Small intestine (tissue), 7 donors: ENCODE measurements at regions not wholly inside any gene's neighbourhood (a gene's known extent, or its start where the extent isn't known, plus 50 kb on each side); places are given as distances from the start of the nearest gene placed in this dataset.

ENCODE experiments used
- DNase-seq, 2 donors: peaks; one replicate each; pipeline versions ENCODE4 v3.0.0 to v3.0.0-alpha.2; 2013
- FAIRE-seq: peaks from 2 replicates; lab custom pipeline; 2012; peaks lifted over from hg19 to GRCh38; lab: Jason Lieb, UNC
- H3K27ac ChIP-seq, 3 donors: one replicate each; pipeline ENCODE4 v1.5.1; 2013; ENCODE audit warnings: low read length in 2 of 3, mild to moderate bottlenecking in 2 of 3, control low read depth in 1 of 3, inconsistent platforms in 1 of 3, low read depth in 1 of 3, moderate library complexity in 1 of 3
- H3K27me3 ChIP-seq, 3 donors: one replicate each; pipeline ENCODE4 v1.6.1; 2013; ENCODE audit warnings: low read length in 3 of 3, inconsistent platforms in 1 of 3; ENCODE audit not compliant: control insufficient read depth in 3 of 3, insufficient read depth in 3 of 3
- H3K36me3 ChIP-seq, 3 donors: one replicate each; pipeline ENCODE4 v1.6.1; 2013; ENCODE audit warnings: low read length in 3 of 3, inconsistent platforms in 1 of 3, low read depth in 1 of 3, mild to moderate bottlenecking in 1 of 3, moderate library complexity in 1 of 3; ENCODE audit not compliant: control insufficient read depth in 3 of 3, insufficient read depth in 2 of 3
- H3K4me1 ChIP-seq, 3 donors: one replicate each; pipeline ENCODE4 v1.6.1; 2013; ENCODE audit warnings: low read length in 2 of 3, inconsistent platforms in 1 of 3, low read depth in 1 of 3, mild to moderate bottlenecking in 1 of 3, moderate library complexity in 1 of 3; ENCODE audit not compliant: control insufficient read depth in 3 of 3, insufficient read depth in 2 of 3
- H3K4me3 ChIP-seq, 3 donors: one replicate each; pipeline ENCODE4 v1.5.1; 2013; ENCODE audit warnings: low read length in 3 of 3, control low read depth in 1 of 3, inconsistent platforms in 1 of 3, low read depth in 1 of 3, mild to moderate bottlenecking in 1 of 3, moderate library complexity in 1 of 3
- H3K9me3 ChIP-seq, 2 donors: one replicate each; pipeline ENCODE4 v1.6.1; 2013; ENCODE audit warnings: low read depth in 1 of 2, low read length in 1 of 2; ENCODE audit not compliant: control insufficient read depth in 2 of 2, insufficient read depth in 1 of 2
- WGBS, 3 donors: extraction: QIAGEN DNeasy Blood & Tissue Kit; methylation state at CpG; one replicate each; pipeline ENCODE4 v1.1.7; 2013; 5-methylcytosine and 5-hydroxymethylcytosine counted together
- donor health status: healthy with polysubstance abuse.
- donor health status: control.
- donor health status: control.
- donor health status: Bipolar disorder and iron deficiency.
- donor health status: healthy.

DNA sequence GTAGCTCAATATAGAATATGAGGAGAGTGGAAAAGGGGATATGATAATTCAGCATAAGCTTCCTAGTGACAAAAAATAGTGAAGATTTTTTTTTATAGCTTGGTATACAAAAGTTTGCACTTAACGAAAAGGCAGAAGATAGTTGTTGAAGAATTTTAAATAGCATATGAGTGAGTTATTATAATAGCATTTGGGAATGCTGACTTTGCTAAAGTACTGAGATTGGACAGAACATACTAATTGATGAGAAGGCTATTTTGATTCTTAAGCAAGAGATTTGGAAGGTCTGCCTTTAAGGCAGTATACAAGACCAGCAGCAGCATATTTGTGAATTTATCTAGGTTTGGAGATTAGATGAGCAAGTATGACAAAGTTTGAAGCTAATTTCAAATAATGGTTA is 600.9 kb upstream of the POT1 start:
- no peaks in the 10 kb centered on the region for H3K4me1 ChIP-seq
- FAIRE-seq (no peak), DNase-seq (no peak)
- no peak overlapping the region for H3K27ac ChIP-seq
- no peaks in the 10 kb centered on the region for H3K9me3 ChIP-seq
- H3K27me3 ChIP-seq = no peaks in the 10 kb centered on the region
- no peak overlapping the region for H3K4me3 ChIP-seq
- no peaks in the 10 kb centered on the region for H3K36me3 ChIP-seq
- WGBS, 3 donors = 77 to 87% (median 81%) methylated on average over 1 of the region's 1 CpG

DNA sequence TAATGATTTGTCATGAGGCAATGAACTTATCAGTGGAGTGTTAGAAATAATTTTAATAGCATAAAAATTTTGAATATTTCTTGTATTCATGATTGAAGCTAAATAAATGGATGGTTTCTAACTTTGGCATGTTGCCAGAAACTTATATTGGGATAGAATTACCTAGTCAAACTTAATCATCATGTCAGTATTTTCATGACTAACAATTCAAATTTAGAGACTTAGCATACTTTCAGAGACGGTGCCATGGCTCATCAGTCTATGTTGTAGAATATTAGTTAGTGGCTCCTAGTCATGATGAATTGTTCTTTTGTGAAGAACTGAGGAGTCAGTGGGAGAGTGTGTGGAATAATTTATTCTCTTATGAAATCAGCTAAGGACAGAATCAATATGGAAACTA is 599.6 kb upstream of the POT1 start:
- Histone ChIP-seq H3K27me3 (no peaks in the 10 kb centered on the region), H3K4me3 (no peak overlapping the region), H3K27ac (no peak overlapping the region), H3K36me3 (no peaks in the 10 kb centered on the region), H3K4me1 (no peaks in the 10 kb centered on the region), H3K9me3 (no peaks in the 10 kb centered on the region)
- FAIRE-seq (no peak), DNase-seq (no peak)
- WGBS, 3 donors = 73 to 89% (median 78%) methylated on average over 1 of the region's 1 CpG

DNA sequence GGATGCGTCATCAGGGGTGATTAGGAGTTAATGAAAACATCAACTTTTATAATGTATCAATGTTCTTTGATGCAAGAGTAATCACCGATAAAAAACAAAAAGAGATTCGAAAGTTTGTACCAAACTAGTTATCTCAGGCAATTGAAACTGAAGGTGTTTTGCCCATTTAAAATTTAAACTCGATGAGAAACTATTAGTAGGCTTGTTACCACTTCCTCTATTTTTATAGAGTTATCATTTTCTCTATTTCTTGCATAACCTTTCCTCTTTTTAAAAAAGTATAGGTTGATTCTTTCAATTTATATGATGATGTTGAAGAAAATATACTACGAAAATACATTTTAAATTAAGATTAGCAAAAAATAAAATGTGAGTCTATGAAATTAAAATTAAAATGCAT is 597.3 kb upstream of the POT1 start:
- H3K27ac ChIP-seq = no peak overlapping the region
- DNase-seq = no peak
- 77 to 86% (median 83%) methylated on average over 5 of the region's 5 CpGs for WGBS, 3 donors
- no peaks in the 10 kb centered on the region for H3K9me3 ChIP-seq
- H3K4me1 ChIP-seq = no peaks in the 10 kb centered on the region
- no peaks in the 10 kb centered on the region for H3K27me3 ChIP-seq
- FAIRE-seq = no peak
- H3K36me3 ChIP-seq = no peaks in the 10 kb centered on the region
- H3K4me3 ChIP-seq = no peak overlapping the region

DNA sequence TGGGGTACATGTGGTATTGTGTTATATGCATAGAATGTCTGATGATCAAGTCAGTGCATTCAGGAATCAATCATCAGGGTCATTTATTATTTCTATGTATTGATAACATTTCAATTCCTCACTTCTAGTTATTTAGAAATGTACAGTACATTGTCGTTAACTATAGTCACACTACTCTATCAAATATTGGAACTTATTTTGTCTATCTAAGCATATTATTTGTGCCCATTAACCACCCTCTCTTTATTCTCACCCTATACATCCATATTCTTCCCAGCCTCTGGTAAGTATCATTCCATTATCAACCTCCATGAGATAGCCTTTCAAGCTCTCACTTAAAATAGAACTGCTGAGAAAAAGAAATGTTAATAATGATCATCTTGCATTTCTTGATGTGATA is 596.5 kb upstream of the POT1 start:
- DNase-seq (no peak), FAIRE-seq (no peak)
- H3K4me3 ChIP-seq = no peak overlapping the region
- 86 to 93% (median 87%) methylated on average over 1 of the region's 1 CpG for WGBS, 3 donors
- no peaks in the 10 kb centered on the region for H3K9me3 ChIP-seq
- no peaks in the 10 kb centered on the region for H3K4me1 ChIP-seq
- H3K27ac ChIP-seq = no peak overlapping the region
- no peaks in the 10 kb centered on the region for H3K36me3 ChIP-seq
- no peaks in the 10 kb centered on the region for H3K27me3 ChIP-seq

DNA sequence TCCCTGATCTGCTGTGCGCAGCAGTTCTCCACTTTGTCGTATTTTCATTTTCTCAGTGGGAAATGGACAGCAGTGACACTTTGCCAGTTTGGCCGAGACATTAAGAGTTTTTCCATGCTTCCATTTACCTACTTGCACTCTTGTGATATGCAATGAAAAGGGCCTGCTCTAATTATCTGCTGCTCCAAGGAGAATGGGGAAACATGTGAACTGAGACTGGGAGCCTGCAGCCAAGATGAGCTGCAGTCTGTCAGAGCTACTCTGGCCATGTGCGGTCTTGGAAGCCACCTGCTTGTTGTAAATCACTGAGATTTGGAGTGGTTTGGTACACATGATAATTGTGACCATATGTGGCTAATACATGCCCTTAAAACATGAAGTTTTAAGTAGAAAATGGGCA is 586.6 kb upstream of the POT1 start:
- H3K4me3 ChIP-seq = no peak overlapping the region
- no peaks in the 10 kb centered on the region for H3K4me1 ChIP-seq
- H3K27ac ChIP-seq = no peak overlapping the region
- H3K36me3 ChIP-seq = no peaks in the 10 kb centered on the region
- no peaks in the 10 kb centered on the region for H3K27me3 ChIP-seq
- 71 to 85% (median 78%) methylated on average over 4 of the region's 4 CpGs for WGBS, 3 donors
- DNase-seq (no peak), FAIRE-seq (no peak)
- H3K9me3 ChIP-seq = no peaks in the 10 kb centered on the region

DNA sequence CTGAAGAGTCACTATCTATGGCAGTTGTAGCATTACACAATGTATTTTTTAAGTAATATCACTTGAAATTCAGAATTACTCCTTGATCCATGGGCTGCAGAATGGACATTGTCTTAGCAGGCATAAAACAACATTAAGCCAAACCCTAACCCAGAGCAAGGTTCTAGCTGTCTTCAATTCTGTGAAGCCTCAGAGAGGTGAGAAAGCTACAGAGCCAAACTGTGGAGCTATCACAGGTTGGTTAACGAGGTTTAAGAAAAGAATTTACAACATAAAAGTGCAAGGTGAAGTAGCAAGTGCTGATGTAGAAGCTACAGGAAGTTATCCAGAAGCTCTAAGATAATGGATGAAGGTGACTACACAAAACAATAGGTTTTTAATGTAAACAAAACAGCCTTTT is 582.7 kb upstream of the POT1 start:
- H3K27ac ChIP-seq = no peak overlapping the region
- FAIRE-seq = no peak
- H3K4me3 ChIP-seq = no peak overlapping the region
- no peaks in the 10 kb centered on the region for H3K27me3 ChIP-seq
- 48 to 86% (median 53%) methylated on average over 1 of the region's 1 CpG for WGBS, 3 donors
- DNase-seq = no peak
- no peaks in the 10 kb centered on the region for H3K9me3 ChIP-seq
- H3K36me3 ChIP-seq = no peaks in the 10 kb centered on the region
- no peaks in the 10 kb centered on the region for H3K4me1 ChIP-seq

DNA sequence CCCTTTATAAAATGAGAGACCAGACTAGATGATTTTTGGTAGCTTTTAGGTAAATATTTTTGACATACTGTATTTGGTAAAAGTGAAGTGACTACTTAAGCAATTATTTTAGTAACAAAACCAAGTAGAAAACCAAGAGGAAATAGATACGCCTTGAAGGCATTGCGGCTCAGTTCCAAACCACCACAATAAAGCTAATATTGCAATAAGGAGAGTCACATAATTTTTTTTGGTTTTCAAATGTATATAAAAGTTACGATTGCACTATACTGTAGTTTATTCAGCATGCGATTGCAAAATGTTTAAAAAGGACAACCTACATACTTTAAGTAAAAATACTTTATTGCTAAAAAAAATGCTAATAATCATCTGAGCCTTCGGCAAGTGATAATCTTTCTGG is 581.7 kb upstream of the POT1 start:
- H3K9me3 ChIP-seq = no peaks in the 10 kb centered on the region
- no peaks in the 10 kb centered on the region for H3K27me3 ChIP-seq
- H3K27ac ChIP-seq = no peak overlapping the region
- FAIRE-seq = no peak
- H3K4me1 ChIP-seq = no peaks in the 10 kb centered on the region
- 91 to 93% (median 92%) methylated on average over 5 of the region's 5 CpGs for WGBS, 3 donors
- no peak overlapping the region for H3K4me3 ChIP-seq
- H3K36me3 ChIP-seq = no peaks in the 10 kb centered on the region
- no peak for DNase-seq

DNA sequence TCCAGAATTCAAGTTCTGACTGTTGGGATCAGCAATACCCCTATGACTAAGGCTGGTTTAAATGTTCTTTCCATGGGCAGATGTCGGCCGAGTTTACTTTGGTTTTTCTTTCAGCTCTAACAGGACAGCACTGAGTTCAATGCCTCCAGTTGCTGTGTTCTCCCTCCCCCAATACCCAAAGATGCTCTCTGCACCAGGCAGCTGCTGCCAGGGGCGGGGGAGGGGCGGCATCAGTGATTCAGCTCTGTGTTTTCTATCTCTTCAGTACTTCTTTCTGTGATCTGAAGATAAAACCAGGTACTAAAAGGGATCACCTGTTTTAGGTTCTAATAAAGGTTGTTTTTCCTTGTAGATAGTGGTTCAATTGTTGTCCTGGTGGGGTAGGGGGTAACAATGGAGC is 576.7 kb upstream of the POT1 start:
- no peak for FAIRE-seq
- DNase-seq = no peak
- Histone ChIP-seq H3K9me3 (no peaks in the 10 kb centered on the region), H3K27me3 (no peaks in the 10 kb centered on the region), H3K4me1 (no peaks in the 10 kb centered on the region), H3K36me3 (no peaks in the 10 kb centered on the region), H3K4me3 (no peak overlapping the region), H3K27ac (no peak overlapping the region)
- 36 to 66% (median 49%) methylated on average over 4 of the region's 4 CpGs for WGBS, 3 donors

DNA sequence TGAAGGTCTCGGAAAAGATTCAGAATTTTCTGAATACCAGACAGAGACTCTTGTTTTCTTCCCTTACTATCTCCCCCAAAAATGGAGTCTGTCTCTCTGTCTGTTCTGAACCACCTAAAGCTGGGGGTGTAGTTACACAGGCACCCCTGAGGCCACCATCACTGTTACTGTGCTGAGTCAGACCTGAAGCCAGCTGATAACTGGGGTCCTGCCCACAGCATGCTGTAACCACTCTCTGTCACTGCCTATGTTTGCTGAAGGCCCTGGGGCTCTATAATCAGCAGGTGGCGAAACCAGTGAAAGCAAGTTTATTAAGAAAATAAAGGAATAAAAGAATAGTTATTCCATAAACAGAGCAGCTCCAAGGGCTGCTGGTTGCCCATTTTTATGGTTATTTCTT is 575.2 kb upstream of the POT1 start:
- no peak overlapping the region for H3K27ac ChIP-seq
- WGBS, 3 donors = 86 to 94% (median 89%) methylated on average over 2 of the region's 2 CpGs
- no peaks in the 10 kb centered on the region for H3K4me1 ChIP-seq
- no peaks in the 10 kb centered on the region for H3K36me3 ChIP-seq
- DNase-seq (no peak), FAIRE-seq (no peak)
- no peak overlapping the region for H3K4me3 ChIP-seq
- no peaks in the 10 kb centered on the region for H3K9me3 ChIP-seq
- H3K27me3 ChIP-seq = no peaks in the 10 kb centered on the region
